Activated CD4-positive, alpha-beta T cell treated with anti-CD3 and anti-CD28 coated beads for 24 hours (primary cell): ENCODE measurements at regions not wholly inside any gene's neighbourhood (a gene's known extent, or its start where the extent isn't known, plus 50 kb on each side); places are given as distances from the start of the nearest gene placed in this dataset.

Source experiments
- DNase-seq, 2 donors: peaks; one replicate each; pipeline ENCODE4 v3.0.0-alpha.2; 2020; ENCODE audit warnings: low read depth in 2 of 2

GRCh38 chr7:17233603-17234002 is 64.8 kb upstream of the AHR start:
- DNase-seq = no peak

- DNase-seq = no peak
These were observed 64.4 kb upstream of the AHR start for GRCh38 chr7:17234030-17234397.

GRCh38 chr7:17234398-17235031 is 63.9 kb upstream of the AHR start:
- peak in 1 of 2 donors; percentile 54 for DNase-seq

- no peak for DNase-seq
These were observed 62.3 kb upstream of the AHR start for GRCh38 chr7:17236171-17236570.

GRCh38 chr7:17236603-17237002 is 61.8 kb upstream of the AHR start:
- no peak for DNase-seq

GRCh38 chr7:17239046-17239445 is 59.4 kb upstream of the AHR start:
- DNase-seq = no peak

GRCh38 chr7:17239683-17240521 is 58.5 kb upstream of the AHR start:
- no peak for DNase-seq

- no peak for DNase-seq
These were observed 55.9 kb upstream of the AHR start for GRCh38 chr7:17242504-17242903.

- DNase-seq = no peak
These were observed 53.7 kb upstream of the AHR start for GRCh38 chr7:17244786-17245185.

GRCh38 chr7:17247357-17247756 is 51.1 kb upstream of the AHR start:
- DNase-seq = no peak

GRCh38 chr7:17248527-17248926 is 49.9 kb upstream of the AHR start:
- no peak for DNase-seq
